H1 (cell line): ENCODE measurements at regions not wholly inside any gene's neighbourhood (a gene's known extent, or its start where the extent isn't known, plus 50 kb on each side); places are given as distances from the start of the nearest gene placed in this dataset.

ENCODE experiments used
- ATF3 ChIP-seq: IDR thresholded peaks from 2 replicates; pipeline ENCODE4 v1.6.1; 2011; ENCODE audit warnings: low read depth, mild to moderate bottlenecking, low read length; ENCODE audit not compliant: insufficient read depth
- CBX5 ChIP-seq: fragments of 300-800, 300-1000 bp; sonication (generic); IDR thresholded peaks from 2 replicates; pipeline ENCODE4 v1.7.1; 2016; ENCODE audit warnings: antibody characterized with exemption, low read length, low read depth
- CREB1 ChIP-seq: IDR thresholded peaks from 2 replicates; pipeline ENCODE4 v1.6.1; 2012; ENCODE audit warnings: inconsistent platforms
- EZH2 ChIP-seq: fragments of 200-600 bp; sonication (generic); IDR thresholded peaks from 2 replicates; pipeline ENCODE4 v1.7.1; 2012; ENCODE audit warnings: low read depth, mild to moderate bottlenecking, moderate library complexity, low read length, inconsistent platforms; ENCODE audit not compliant: severe bottlenecking
- GABPA ChIP-seq: IDR thresholded peaks from 2 replicates; pipeline ENCODE4 v1.6.1; 2011; ENCODE audit warnings: mild to moderate bottlenecking, low read length, moderate library complexity, borderline replicate concordance; ENCODE audit not compliant: insufficient read depth
- HDAC2 ChIP-seq, 2 experiments: fragments of 300-600 bp in 1 of 2; sonication (generic) in 1 of 2; IDR thresholded peaks; 2 replicates each; pipeline ENCODE4 v1.6.1; 2011 to 2012; ENCODE audit warnings: low read depth in 2 of 2, low read length in 2 of 2, mild to moderate bottlenecking in 2 of 2, moderate library complexity in 2 of 2, borderline replicate concordance in 1 of 2, inconsistent platforms in 1 of 2
- HDAC6 ChIP-seq: IDR thresholded peaks from one replicate; pipeline ENCODE4 v1.7.1; 2012; ENCODE audit warnings: low read depth, mild to moderate bottlenecking, inconsistent platforms, low read length, moderate library complexity
- NRF1 ChIP-seq: IDR thresholded peaks from 2 replicates; pipeline ENCODE4 v1.6.1; 2011; ENCODE audit warnings: mild to moderate bottlenecking, low read depth, low read length, improper control_type of control experiment
- POLR2A ChIP-seq, 2 experiments: IDR thresholded peaks; 1 replicate in 1 of 2; 2 replicates in 1 of 2; pipeline ENCODE4 v1.6.1; 2011; ENCODE audit warnings: low read depth in 2 of 2, low read length in 2 of 2, mild to moderate bottlenecking in 2 of 2; ENCODE audit errors: control extremely low read depth in 1 of 2
- SIN3A ChIP-seq, 2 experiments: IDR thresholded peaks in 1 of 2; conservative IDR thresholded peaks in 1 of 2; 2 replicates each; pipeline ENCODE4 v1.6.1; 2011 to 2012; ENCODE audit warnings: low read length in 2 of 2, improper control_type of control experiment in 1 of 2, low read depth in 1 of 2, mild to moderate bottlenecking in 1 of 2
- SP1 ChIP-seq: IDR thresholded peaks from 2 replicates; pipeline ENCODE4 v1.6.1; 2011; ENCODE audit warnings: low read depth, low read length
- SUZ12 ChIP-seq: fragments of 200-600 bp; sonication (generic); IDR thresholded peaks from 2 replicates; pipeline ENCODE4 v1.6.1; 2012; ENCODE audit warnings: mild to moderate bottlenecking, inconsistent platforms, low read length, moderate library complexity, mixed read lengths
- TF ChIP-seq, protein P1 (sequence below), 3 experiments: IDR thresholded peaks; 1 replicate in 2 of 3; 2 replicates in 1 of 3; pipeline versions ENCODE4 v1.5.1 to v1.6.1; 2011; ENCODE audit warnings: low read length in 3 of 3, mild to moderate bottlenecking in 3 of 3, inconsistent platforms in 2 of 3, low read depth in 1 of 3, moderate library complexity in 1 of 3; ENCODE audit not compliant: insufficient read depth in 1 of 3; ENCODE audit errors: control extremely low read depth in 1 of 3
- TF ChIP-seq, protein P2 (sequence below): IDR thresholded peaks from 2 replicates; pipeline ENCODE4 v1.6.1; 2012; ENCODE audit warnings: inconsistent platforms

DNA sequence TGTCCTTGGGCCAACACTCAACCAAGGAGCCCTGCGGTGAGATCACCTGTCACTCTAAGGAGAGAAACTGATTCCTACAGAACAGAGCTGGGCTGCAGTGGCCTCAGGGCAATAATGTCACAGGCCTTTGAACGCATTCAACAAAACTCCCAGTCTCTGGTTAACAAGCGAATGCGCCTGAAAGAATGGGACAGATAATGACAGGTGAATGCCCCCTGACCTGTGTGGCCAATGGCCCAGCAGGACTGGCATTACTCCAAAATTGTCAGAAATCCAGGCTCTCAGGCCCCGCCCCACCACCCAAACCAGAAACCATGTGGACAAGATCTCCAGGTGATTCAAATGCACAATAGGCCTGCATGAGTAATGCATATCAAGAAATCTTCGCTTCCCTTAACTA is 277.7 kb upstream of the KLF6 start:
- TF ChIP-seq EZH2: no peak
- no peak for TF ChIP-seq NRF1
- TF ChIP-seq SIN3A (conservative IDR thresholded peaks at IDR 0.05 in 1 of 2, IDR thresholded peaks at IDR 0.05 in 1 of 2; ENCODE audit: low read depth in 1 of 2, low read length in 2 of 2): no peak
- TF ChIP-seq, protein P1, sequence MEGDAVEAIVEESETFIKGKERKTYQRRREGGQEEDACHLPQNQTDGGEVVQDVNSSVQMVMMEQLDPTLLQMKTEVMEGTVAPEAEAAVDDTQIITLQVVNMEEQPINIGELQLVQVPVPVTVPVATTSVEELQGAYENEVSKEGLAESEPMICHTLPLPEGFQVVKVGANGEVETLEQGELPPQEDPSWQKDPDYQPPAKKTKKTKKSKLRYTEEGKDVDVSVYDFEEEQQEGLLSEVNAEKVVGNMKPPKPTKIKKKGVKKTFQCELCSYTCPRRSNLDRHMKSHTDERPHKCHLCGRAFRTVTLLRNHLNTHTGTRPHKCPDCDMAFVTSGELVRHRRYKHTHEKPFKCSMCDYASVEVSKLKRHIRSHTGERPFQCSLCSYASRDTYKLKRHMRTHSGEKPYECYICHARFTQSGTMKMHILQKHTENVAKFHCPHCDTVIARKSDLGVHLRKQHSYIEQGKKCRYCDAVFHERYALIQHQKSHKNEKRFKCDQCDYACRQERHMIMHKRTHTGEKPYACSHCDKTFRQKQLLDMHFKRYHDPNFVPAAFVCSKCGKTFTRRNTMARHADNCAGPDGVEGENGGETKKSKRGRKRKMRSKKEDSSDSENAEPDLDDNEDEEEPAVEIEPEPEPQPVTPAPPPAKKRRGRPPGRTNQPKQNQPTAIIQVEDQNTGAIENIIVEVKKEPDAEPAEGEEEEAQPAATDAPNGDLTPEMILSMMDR (IDR thresholded peaks at IDR 0.05; ENCODE audit: control extremely low read depth in 1 of 3, insufficient read depth in 1 of 3, low read depth in 1 of 3, low read length in 3 of 3): no peak
- TF ChIP-seq HDAC6: no peak
- no peak for TF ChIP-seq SUZ12
- no peak for TF ChIP-seq CREB1
- TF ChIP-seq ATF3: no peak
- TF ChIP-seq POLR2A (IDR thresholded peaks at IDR 0.05; ENCODE audit: control extremely low read depth in 1 of 2, low read depth in 2 of 2, low read length in 2 of 2): no peak
- TF ChIP-seq CBX5: no peak
- no peak for TF ChIP-seq SP1
- no peak for TF ChIP-seq HDAC2 (IDR thresholded peaks at IDR 0.05; ENCODE audit: borderline replicate concordance in 1 of 2, low read depth in 2 of 2, low read length in 2 of 2)
- TF ChIP-seq, protein P2, sequence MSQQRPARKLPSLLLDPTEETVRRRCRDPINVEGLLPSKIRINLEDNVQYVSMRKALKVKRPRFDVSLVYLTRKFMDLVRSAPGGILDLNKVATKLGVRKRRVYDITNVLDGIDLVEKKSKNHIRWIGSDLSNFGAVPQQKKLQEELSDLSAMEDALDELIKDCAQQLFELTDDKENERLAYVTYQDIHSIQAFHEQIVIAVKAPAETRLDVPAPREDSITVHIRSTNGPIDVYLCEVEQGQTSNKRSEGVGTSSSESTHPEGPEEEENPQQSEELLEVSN: no peak
- TF ChIP-seq GABPA: no peak
